ENCODE measurements at regions not wholly inside any gene's neighbourhood (a gene's known extent, or its start where the extent isn't known, plus 50 kb on each side); places are given as distances from the start of the nearest gene placed in this dataset.

DNA sequence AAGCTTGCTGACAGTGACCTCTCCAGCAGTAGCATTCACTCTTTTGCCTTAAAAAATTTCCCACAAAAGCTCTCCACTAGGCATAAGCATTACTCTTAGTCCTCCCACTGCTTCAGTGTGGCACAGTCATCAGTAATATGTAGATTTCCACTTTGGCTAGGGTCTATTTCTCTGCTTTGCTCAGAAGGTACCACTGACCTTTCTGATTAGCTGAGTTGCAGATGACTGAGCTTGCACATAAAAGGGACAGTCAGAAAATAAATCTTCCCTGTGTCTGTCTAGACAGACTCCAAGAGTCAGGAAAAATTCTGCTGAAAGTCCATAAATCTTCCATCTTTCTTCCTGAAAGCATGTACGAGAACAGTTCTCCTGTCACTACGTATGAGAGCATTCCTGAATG, 56.6 kb upstream of the APP start:
- no peaks in the 10 kb centered on the region for H3K27me3 ChIP-seq (ENCODE audit: insufficient read depth, poor library complexity, severe bottlenecking)
- no peak overlapping the region for H3K27ac ChIP-seq (replicated peaks)
- TF ChIP-seq, protein P1, sequence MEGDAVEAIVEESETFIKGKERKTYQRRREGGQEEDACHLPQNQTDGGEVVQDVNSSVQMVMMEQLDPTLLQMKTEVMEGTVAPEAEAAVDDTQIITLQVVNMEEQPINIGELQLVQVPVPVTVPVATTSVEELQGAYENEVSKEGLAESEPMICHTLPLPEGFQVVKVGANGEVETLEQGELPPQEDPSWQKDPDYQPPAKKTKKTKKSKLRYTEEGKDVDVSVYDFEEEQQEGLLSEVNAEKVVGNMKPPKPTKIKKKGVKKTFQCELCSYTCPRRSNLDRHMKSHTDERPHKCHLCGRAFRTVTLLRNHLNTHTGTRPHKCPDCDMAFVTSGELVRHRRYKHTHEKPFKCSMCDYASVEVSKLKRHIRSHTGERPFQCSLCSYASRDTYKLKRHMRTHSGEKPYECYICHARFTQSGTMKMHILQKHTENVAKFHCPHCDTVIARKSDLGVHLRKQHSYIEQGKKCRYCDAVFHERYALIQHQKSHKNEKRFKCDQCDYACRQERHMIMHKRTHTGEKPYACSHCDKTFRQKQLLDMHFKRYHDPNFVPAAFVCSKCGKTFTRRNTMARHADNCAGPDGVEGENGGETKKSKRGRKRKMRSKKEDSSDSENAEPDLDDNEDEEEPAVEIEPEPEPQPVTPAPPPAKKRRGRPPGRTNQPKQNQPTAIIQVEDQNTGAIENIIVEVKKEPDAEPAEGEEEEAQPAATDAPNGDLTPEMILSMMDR (IDR thresholded peaks at IDR 0.05; ENCODE audit: insufficient read depth, low read length): no peak
- TF ChIP-seq GABPA (IDR thresholded peaks at IDR 0.05; ENCODE audit: low read depth) (no peak), SPI1 (IDR thresholded peaks at IDR 0.05; ENCODE audit: borderline replicate concordance, low read depth) (no peak), POLR2AphosphoS5 (IDR thresholded peaks at IDR 0.05; ENCODE audit: low read depth) (no peak)
- TF ChIP-seq, protein P2, sequence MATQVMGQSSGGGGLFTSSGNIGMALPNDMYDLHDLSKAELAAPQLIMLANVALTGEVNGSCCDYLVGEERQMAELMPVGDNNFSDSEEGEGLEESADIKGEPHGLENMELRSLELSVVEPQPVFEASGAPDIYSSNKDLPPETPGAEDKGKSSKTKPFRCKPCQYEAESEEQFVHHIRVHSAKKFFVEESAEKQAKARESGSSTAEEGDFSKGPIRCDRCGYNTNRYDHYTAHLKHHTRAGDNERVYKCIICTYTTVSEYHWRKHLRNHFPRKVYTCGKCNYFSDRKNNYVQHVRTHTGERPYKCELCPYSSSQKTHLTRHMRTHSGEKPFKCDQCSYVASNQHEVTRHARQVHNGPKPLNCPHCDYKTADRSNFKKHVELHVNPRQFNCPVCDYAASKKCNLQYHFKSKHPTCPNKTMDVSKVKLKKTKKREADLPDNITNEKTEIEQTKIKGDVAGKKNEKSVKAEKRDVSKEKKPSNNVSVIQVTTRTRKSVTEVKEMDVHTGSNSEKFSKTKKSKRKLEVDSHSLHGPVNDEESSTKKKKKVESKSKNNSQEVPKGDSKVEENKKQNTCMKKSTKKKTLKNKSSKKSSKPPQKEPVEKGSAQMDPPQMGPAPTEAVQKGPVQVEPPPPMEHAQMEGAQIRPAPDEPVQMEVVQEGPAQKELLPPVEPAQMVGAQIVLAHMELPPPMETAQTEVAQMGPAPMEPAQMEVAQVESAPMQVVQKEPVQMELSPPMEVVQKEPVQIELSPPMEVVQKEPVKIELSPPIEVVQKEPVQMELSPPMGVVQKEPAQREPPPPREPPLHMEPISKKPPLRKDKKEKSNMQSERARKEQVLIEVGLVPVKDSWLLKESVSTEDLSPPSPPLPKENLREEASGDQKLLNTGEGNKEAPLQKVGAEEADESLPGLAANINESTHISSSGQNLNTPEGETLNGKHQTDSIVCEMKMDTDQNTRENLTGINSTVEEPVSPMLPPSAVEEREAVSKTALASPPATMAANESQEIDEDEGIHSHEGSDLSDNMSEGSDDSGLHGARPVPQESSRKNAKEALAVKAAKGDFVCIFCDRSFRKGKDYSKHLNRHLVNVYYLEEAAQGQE (IDR thresholded peaks at IDR 0.05; ENCODE audit: insufficient replicate concordance, low read depth): no peak
- no peak for DNase-seq (ENCODE audit: low read depth in 1 of 2, low spot score in 1 of 2)
- H3K4me3 ChIP-seq (replicated peaks; ENCODE audit: insufficient read depth, low read length): no peak overlapping the region

DNA sequence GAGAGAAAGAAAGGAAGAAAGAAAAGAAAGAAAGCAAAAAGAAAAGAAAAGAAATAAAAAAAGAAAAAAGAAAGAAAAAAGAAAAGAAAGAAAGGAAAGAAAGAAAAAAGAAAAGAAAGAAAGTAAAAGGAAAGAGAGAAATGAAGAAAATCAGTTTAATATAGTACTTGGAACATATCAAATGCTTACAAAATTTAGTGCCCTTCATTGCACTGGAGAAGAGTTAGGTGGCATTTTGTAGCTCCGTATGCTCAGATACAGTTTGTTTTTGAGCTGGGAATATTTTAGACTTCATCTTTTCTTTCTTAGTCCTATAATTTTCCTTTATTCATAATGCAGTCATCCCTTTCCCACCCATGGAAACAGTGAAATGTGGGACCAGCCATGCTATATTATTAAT, 56.2 kb upstream of the APP start:
- TF ChIP-seq POLR2AphosphoS5 (IDR thresholded peaks at IDR 0.05; ENCODE audit: low read depth) (no peak), GABPA (IDR thresholded peaks at IDR 0.05; ENCODE audit: low read depth) (no peak), SPI1 (IDR thresholded peaks at IDR 0.05; ENCODE audit: borderline replicate concordance, low read depth) (no peak)
- TF ChIP-seq, protein P2 (IDR thresholded peaks at IDR 0.05; ENCODE audit: insufficient replicate concordance, low read depth): no peak
- TF ChIP-seq, protein P1 (IDR thresholded peaks at IDR 0.05; ENCODE audit: insufficient read depth, low read length): no peak
- Histone ChIP-seq H3K27me3 (ENCODE audit: insufficient read depth, poor library complexity, severe bottlenecking) (no peaks in the 10 kb centered on the region), H3K27ac (replicated peaks) (no peak overlapping the region), H3K4me3 (replicated peaks; ENCODE audit: insufficient read depth, low read length) (no peak overlapping the region)
- DNase-seq (ENCODE audit: low read depth in 1 of 2, low spot score in 1 of 2): no peak

DNA sequence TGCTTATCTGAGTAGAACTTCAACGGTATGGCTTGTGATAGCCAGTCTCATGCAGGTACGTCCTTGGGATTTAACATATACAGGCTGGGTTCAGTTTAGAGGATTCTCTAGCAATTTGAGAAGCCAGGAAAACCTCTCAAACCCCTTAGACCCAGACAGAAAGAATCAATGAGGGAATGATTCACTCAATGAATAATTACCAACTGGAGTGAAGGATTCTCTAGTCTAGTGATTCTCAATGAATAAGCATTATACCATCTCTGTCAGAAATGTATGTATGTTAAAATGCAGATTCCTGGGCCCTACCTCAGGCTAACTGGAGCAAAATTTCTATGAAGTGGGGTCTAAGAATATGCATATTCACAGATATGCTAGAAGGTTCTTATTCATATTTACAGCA, 54.5 kb upstream of the APP start:
- Histone ChIP-seq H3K27me3 (ENCODE audit: insufficient read depth, poor library complexity, severe bottlenecking) (no peaks in the 10 kb centered on the region), H3K4me3 (replicated peaks; ENCODE audit: insufficient read depth, low read length) (no peak overlapping the region), H3K27ac (replicated peaks) (no peak overlapping the region)
- no peak for DNase-seq (ENCODE audit: low read depth in 1 of 2, low spot score in 1 of 2)
- TF ChIP-seq GABPA (IDR thresholded peaks at IDR 0.05; ENCODE audit: low read depth) (no peak), POLR2AphosphoS5 (IDR thresholded peaks at IDR 0.05; ENCODE audit: low read depth) (no peak), SPI1 (IDR thresholded peaks at IDR 0.05; ENCODE audit: borderline replicate concordance, low read depth) (no peak)
- TF ChIP-seq, protein P1 (IDR thresholded peaks at IDR 0.05; ENCODE audit: insufficient read depth, low read length): no peak
- TF ChIP-seq, protein P2 (IDR thresholded peaks at IDR 0.05; ENCODE audit: insufficient replicate concordance, low read depth): no peak

Data from HL-60 (cell line).